Sigmoid colon (tissue), 6 donors: ENCODE measurements at regions not wholly inside any gene's neighbourhood (a gene's known extent, or its start where the extent isn't known, plus 50 kb on each side); places are given as distances from the start of the nearest gene placed in this dataset.

Experiments
- DNase-seq: peaks from one replicate; pipeline ENCODE4 v3.0.0-alpha.2; 2019
- H3K27ac ChIP-seq, 4 donors: fragments of 200-600 bp; sonication (generic); one replicate each; pipeline ENCODE4 v1.5.1; 2016 to 2019; ENCODE audit warnings: mild to moderate bottlenecking in 1 of 4
- H3K27me3 ChIP-seq, 3 donors: fragments of 200-600 bp; sonication (generic); one replicate each; pipeline ENCODE4 v1.5.1; 2019; ENCODE audit warnings: mild to moderate bottlenecking in 1 of 3
- H3K36me3 ChIP-seq, 4 donors: fragments of 200-600 bp; sonication (generic); one replicate each; pipeline ENCODE4 v1.5.1; 2016 to 2019
- H3K4me1 ChIP-seq, 4 donors: fragments of 200-600 bp; sonication (generic); one replicate each; pipeline ENCODE4 v1.5.1; 2017 to 2019
- H3K4me3 ChIP-seq, 4 donors: fragments of 200-600 bp; sonication (generic); one replicate each; pipeline ENCODE4 v1.5.1; 2017 to 2019; ENCODE audit warnings: mild to moderate bottlenecking in 2 of 4, moderate library complexity in 1 of 4
- H3K9me3 ChIP-seq, 4 donors: fragments of 200-600 bp in 3 of 4; sonication (generic) in 3 of 4; one replicate each; pipeline versions ENCODE4 v1.5.1 to v1.6.1; 2013 to 2019
- EP300 ChIP-seq, 4 donors: sonication (generic); formaldehyde crosslinking; IDR thresholded peaks; one replicate each; pipeline ENCODE4 v1.6.1; 2017; ENCODE audit warnings: antibody characterized with exemption in 4 of 4
- POLR2A ChIP-seq, 2 donors: fragments of 450-650 bp; IDR thresholded peaks; one replicate each; pipeline ENCODE4 v1.6.1; 2016; ENCODE audit warnings: antibody characterized with exemption in 2 of 2, mild to moderate bottlenecking in 2 of 2, moderate library complexity in 2 of 2
- POLR2AphosphoS5 ChIP-seq, 4 donors: sonication (generic); formaldehyde crosslinking; IDR thresholded peaks; one replicate each; pipeline ENCODE4 v1.6.1; 2017; ENCODE audit warnings: antibody characterized with exemption in 4 of 4
- WGBS, 2 donors: extraction: QIAGEN DNeasy Blood & Tissue Kit; methylation state at CpG; one replicate each; pipeline ENCODE4 v1.1.7; 2013; 5-methylcytosine and 5-hydroxymethylcytosine counted together
- intact Hi-C: fragments of 100-400 bp; cut with DNase I; formaldehyde crosslinking; loops from one replicate; pipeline ENCODE4 v1.15.1; 2023
- TF ChIP-seq, protein P1 (sequence below), 4 experiments: fragments of 450-650 bp in 3 of 4; fragments of 200-600 bp in 1 of 4; IDR thresholded peaks; one replicate each; pipeline ENCODE4 v1.5.1; 2016 to 2019; ENCODE audit warnings: antibody characterized with exemption in 4 of 4, mild to moderate bottlenecking in 3 of 4, moderate library complexity in 2 of 4
- donor health status: healthy with polysubstance abuse.
- donor health status: healthy.

GRCh38 chr18:60549338-60549960 lies 176.9 kb upstream of the MC4R start:
- Histone ChIP-seq H3K27ac (no peak overlapping the region), H3K36me3 (no peaks in the 10 kb centered on the region), H3K4me1 (no peaks in the 10 kb centered on the region), H3K9me3 (no peaks in the 10 kb centered on the region), H3K4me3 (no peak overlapping the region), H3K27me3 (no peaks in the 10 kb centered on the region)
- no peak for TF ChIP-seq POLR2AphosphoS5 (IDR thresholded peaks at IDR 0.05)
- no peak for TF ChIP-seq EP300 (IDR thresholded peaks at IDR 0.05)
- TF ChIP-seq, protein P1, sequence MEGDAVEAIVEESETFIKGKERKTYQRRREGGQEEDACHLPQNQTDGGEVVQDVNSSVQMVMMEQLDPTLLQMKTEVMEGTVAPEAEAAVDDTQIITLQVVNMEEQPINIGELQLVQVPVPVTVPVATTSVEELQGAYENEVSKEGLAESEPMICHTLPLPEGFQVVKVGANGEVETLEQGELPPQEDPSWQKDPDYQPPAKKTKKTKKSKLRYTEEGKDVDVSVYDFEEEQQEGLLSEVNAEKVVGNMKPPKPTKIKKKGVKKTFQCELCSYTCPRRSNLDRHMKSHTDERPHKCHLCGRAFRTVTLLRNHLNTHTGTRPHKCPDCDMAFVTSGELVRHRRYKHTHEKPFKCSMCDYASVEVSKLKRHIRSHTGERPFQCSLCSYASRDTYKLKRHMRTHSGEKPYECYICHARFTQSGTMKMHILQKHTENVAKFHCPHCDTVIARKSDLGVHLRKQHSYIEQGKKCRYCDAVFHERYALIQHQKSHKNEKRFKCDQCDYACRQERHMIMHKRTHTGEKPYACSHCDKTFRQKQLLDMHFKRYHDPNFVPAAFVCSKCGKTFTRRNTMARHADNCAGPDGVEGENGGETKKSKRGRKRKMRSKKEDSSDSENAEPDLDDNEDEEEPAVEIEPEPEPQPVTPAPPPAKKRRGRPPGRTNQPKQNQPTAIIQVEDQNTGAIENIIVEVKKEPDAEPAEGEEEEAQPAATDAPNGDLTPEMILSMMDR (IDR thresholded peaks at IDR 0.05) = peak in 3 of 4 experiments; percentile 27 to 63 (median 39)
- TF ChIP-seq POLR2A (IDR thresholded peaks at IDR 0.05) = no peak
- DNase-seq = no peak
- 0% methylated on average over 2 of the region's 2 CpGs for WGBS, 2 donors
- intact Hi-C loops = loop anchor here (2.0 kb wide), 1 partner anchor 561 kb away; no protein-coding TSS in a partner anchor

GRCh38 chr18:60552948-60553347 lies 180.4 kb upstream of the MC4R start:
- no peak for DNase-seq
- no peaks in the 10 kb centered on the region for H3K4me1 ChIP-seq
- no peaks in the 10 kb centered on the region for H3K27me3 ChIP-seq
- no peaks in the 10 kb centered on the region for H3K36me3 ChIP-seq
- WGBS, 2 donors = 89 to 90% methylated on average over 8 of the region's 8 CpGs
- no peak overlapping the region for H3K27ac ChIP-seq
- H3K9me3 ChIP-seq = no peaks in the 10 kb centered on the region
- intact Hi-C loops = no loop called here
- no peak overlapping the region for H3K4me3 ChIP-seq
- TF ChIP-seq POLR2A (IDR thresholded peaks at IDR 0.05) (no peak), EP300 (IDR thresholded peaks at IDR 0.05) (no peak), POLR2AphosphoS5 (IDR thresholded peaks at IDR 0.05) (no peak)
- TF ChIP-seq, protein P1 (IDR thresholded peaks at IDR 0.05) = no peak

DNA sequence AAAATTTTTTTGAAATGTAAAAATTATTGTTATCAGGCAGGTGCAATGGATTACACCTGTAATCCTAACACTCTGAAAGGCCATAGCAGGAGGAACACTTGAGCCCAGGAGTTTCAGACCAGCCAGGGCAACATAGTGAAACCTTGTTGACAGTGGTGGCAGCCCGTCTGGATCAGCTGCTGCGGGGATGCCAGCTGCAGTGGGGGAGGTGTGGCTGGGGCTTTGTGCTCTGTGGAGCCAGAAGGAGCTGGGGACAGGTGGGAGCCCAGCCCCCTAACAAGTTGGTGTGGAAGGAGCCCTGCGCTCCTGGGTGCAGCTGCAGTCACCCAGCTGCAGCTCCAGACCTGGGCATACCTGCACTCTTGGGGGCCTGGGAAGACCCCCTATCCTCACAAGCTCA lies 182.4 kb upstream of the MC4R start:
- 57 to 58% methylated on average over 3 of the region's 3 CpGs for WGBS, 2 donors

GRCh38 chr18:60555625-60556024 lies 183.1 kb upstream of the MC4R start:
- TF ChIP-seq, protein P1 (IDR thresholded peaks at IDR 0.05) = no peak
- TF ChIP-seq POLR2AphosphoS5 (IDR thresholded peaks at IDR 0.05) = no peak
- no peak for TF ChIP-seq POLR2A (IDR thresholded peaks at IDR 0.05)
- TF ChIP-seq EP300 (IDR thresholded peaks at IDR 0.05) = no peak
- Histone ChIP-seq H3K4me3 (no peak overlapping the region), H3K27ac (no peak overlapping the region), H3K27me3 (no peaks in the 10 kb centered on the region), H3K4me1 (no peaks in the 10 kb centered on the region), H3K9me3 (no peaks in the 10 kb centered on the region), H3K36me3 (no peaks in the 10 kb centered on the region)
- 33 to 77% methylated on average over 5 of the region's 5 CpGs for WGBS, 2 donors
- intact Hi-C loops = no loop called here
- no peak for DNase-seq

More for the DNA sequence above, 182.4 kb upstream of the MC4R start:
- Histone ChIP-seq H3K27ac (no peak overlapping the region), H3K4me3 (no peak overlapping the region), H3K27me3 (no peaks in the 10 kb centered on the region), H3K4me1 (no peaks in the 10 kb centered on the region), H3K9me3 (no peaks in the 10 kb centered on the region), H3K36me3 (no peaks in the 10 kb centered on the region)
- TF ChIP-seq POLR2AphosphoS5 (IDR thresholded peaks at IDR 0.05) (no peak), POLR2A (IDR thresholded peaks at IDR 0.05) (no peak), EP300 (IDR thresholded peaks at IDR 0.05) (no peak)
- TF ChIP-seq, protein P1 (IDR thresholded peaks at IDR 0.05) = no peak
- intact Hi-C loops = no loop called here
- DNase-seq = no peak

GRCh38 chr18:60556326-60556725 lies 183.8 kb upstream of the MC4R start:
- Histone ChIP-seq H3K27ac (no peak overlapping the region), H3K4me3 (no peak overlapping the region), H3K36me3 (no peaks in the 10 kb centered on the region), H3K4me1 (no peaks in the 10 kb centered on the region), H3K9me3 (no peaks in the 10 kb centered on the region), H3K27me3 (no peaks in the 10 kb centered on the region)
- TF ChIP-seq EP300 (IDR thresholded peaks at IDR 0.05) = no peak
- no peak for TF ChIP-seq POLR2A (IDR thresholded peaks at IDR 0.05)
- TF ChIP-seq POLR2AphosphoS5 (IDR thresholded peaks at IDR 0.05) = no peak
- TF ChIP-seq, protein P1 (IDR thresholded peaks at IDR 0.05) = no peak
- DNase-seq = no peak
- intact Hi-C loops = no loop called here
- 94 to 95% methylated on average over 1 of the region's 1 CpG for WGBS, 2 donors
